ENCODE measurements at regions not wholly inside any gene's neighbourhood (a gene's known extent, or its start where the extent isn't known, plus 50 kb on each side); places are given as distances from the start of the nearest gene placed in this dataset.

GRCh38 chr22:48503876-48504275, 1323.8 kb downstream of the BRD1 start:
- TF ChIP-seq CTCF (IDR thresholded peaks at IDR 0.05; ENCODE audit: low read depth, low read length): no peak
- TF ChIP-seq POLR2A (IDR thresholded peaks at IDR 0.05; ENCODE audit: extremely low read depth, insufficient read length): no peak
- TF ChIP-seq MAX (IDR thresholded peaks at IDR 0.05; ENCODE audit: low read depth, low read length): no peak
- no peak for TF ChIP-seq MYC (IDR thresholded peaks at IDR 0.05; ENCODE audit: low read depth, low read length)

Data from NB4 (cell line).